Hematopoietic multipotent progenitor cell treated with erythropoietin and hydrocortisone succinate and interleukin-3 and kit ligand, for 4 days (in vitro differentiated cells): ENCODE measurements at regions not wholly inside any gene's neighbourhood (a gene's known extent, or its start where the extent isn't known, plus 50 kb on each side); places are given as distances from the start of the nearest gene placed in this dataset.
A peak's percentile ranks its signal among the peaks of the same experiment; 100 is the strongest.
"Not testable (repeated sequence)": the region's sequence is repeated elsewhere in the genome, so short reads cannot be mapped to it uniquely, and the experiment has no call there.

Experiments
- DNase-seq: peaks from one replicate; pipeline ENCODE4 v3.0.0-alpha.2; 2015

DNA sequence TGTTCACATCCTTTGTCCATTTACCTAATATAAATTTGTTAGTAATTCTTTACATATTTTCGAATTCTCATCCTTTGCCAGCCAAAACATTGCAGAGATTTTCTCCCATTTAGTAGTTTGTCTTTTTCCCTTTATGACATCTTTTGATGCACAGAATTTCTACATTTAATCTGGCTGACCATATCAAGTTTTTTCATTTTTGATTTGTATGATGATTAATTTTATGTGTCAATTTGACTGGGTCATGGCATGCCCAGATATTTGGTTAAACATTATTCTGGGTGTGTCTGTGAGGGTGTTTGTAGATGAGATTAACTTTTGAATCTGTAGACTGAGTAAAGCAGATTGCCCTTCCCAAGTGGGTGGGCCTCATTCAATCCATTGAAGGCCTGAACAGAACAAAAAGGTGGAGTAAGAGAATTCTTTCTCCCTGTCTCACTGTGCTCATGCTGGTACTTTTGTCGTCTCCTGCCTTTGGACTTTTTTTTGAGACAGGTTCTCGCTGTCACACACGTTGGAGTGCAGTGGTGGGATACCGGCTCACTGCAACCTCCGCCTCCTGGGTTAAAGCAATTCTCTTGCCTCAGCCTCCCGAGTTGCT is 72.1 kb upstream of the EPB41L1 start:
- DNase-seq, result no peak

DNA sequence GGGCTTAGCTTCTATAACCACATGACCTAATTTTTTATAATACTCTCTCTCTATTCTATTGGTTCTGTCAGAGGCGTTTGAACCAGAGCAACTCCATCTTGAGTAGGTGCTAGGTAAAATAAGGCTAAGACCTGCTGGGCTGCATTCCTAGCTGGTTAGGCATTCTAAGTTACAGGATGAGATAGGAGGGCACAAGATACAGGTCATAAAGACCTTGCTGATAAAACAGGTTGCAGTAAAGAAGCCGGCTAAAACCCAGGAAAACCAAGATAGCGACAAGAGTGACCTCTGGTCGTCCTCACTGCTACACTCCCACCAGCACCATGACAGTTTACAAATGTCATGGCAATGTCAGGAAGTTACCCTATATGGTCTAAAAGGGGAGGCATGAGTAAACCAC is 71.3 kb upstream of the EPB41L1 start:
- DNase-seq, result not testable (repeated sequence)

DNA sequence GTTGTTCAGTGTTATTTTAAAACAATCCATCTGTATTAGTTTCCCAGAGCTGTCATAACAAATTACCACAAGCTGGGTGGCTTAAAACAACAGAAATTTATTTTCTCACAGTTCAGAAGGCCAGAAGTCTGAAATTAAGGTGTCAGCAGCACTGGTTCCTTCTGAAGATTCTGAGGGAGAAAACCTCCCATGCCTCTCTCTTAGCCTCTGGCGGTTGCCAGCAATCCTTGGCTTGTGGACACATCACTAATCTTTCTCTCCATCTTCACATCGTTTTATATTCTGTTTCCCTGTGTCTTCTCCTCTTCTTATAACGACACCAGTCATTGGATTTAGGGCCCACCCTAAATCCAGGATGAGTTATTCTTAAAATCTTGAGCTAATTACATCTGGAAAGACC is 70.2 kb upstream of the EPB41L1 start:
- no peak for DNase-seq

DNA sequence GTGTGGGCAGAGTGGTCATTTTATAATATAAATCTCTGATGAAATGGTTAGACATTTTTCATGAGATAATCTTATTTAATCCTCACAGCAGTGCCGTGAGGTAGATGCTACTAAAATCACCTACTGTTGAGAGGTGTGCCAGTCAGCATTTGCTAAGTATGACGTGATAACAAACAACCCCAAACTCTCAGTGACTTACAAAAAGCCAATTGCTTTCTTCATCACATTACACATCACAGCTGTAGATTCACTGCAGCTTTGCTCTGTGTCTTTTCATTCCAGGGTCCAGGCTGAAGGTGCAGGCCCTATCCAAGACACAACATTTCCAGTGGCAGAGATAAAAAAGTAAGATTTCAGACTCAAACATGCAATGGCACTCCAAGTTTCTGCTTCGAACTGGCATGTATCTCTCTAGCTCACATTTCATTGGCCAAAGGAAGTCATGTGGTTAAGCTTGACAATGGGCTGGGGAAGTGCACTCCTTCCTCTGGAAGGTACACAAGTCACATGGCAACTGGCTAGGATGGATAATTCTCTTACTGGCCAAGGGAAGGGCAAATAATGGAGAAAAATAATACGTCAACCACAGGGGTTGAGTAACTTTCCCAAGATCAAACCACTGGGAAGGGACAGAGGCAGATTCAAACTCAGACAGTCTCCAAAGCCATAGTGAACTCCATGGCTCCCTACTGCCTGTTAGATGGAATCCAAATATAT is 69.5 kb upstream of the EPB41L1 start:
- no peak for DNase-seq

DNA sequence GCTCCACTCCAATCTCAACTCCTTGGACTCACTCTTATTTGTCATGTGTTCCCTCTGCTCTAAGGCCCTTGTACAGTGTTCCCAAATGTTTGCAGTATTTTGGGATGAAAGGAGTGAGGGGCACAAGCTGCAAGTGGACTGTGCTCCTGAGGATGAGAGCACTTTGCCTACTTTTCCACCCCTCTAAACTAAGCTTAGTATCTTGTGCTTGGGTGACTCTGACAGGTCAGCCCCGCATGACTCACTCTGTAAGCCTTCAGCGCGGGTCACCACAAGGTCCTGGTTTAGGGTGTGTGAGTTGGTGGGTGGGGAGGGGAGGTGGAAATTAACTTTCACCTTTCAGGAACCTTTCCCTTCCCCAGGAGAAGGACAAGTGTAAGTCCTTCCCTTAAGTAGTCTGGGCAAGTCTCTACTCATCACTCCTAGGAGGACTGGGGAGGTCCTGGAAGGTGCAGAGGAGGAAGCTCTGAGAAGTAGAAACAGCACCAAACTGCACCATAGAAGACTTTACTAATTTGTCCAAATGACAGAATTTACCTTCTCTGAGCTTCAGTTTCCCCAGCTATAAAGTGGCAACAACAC is 68.8 kb upstream of the EPB41L1 start:
- peak; percentile 24 for DNase-seq

DNA sequence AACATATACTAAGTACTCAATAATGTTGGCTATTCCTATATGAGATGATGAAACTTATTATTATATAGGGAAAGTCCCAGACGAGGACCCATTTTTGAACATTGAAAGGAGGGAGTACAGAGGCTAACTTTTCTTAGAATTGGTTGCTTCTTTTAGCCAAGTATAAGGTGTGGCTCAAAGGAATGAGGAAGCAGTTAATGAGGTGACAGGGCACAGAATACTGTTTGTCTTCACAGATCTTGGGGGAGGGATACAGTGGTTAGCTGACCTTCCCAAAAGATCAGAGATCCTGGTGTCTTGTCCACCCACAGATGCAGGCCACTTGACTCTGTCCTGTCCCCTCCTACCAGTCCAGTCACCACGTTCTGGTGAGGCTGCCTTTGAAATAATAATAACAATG is 67.8 kb upstream of the EPB41L1 start:
- no peak for DNase-seq

DNA sequence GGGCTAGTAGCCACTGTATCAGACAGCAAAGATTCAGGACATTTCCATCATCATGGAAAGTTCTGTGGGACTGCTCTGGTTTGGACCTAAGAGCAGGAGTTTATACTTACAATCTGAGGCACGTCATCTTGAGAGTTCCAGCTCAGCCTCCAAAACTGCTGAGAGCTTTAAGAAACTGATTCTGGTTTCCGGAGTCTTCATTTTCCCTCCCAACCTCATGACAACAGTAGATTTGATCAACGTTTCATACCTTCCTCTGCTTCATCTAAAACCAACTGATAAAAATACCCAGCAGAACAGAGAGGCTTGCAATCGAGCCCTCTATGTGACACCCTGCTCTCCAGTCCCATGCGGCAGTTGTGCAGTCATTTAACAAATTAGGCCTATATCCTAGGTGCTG is 64.3 kb upstream of the EPB41L1 start:
- no peak for DNase-seq

DNA sequence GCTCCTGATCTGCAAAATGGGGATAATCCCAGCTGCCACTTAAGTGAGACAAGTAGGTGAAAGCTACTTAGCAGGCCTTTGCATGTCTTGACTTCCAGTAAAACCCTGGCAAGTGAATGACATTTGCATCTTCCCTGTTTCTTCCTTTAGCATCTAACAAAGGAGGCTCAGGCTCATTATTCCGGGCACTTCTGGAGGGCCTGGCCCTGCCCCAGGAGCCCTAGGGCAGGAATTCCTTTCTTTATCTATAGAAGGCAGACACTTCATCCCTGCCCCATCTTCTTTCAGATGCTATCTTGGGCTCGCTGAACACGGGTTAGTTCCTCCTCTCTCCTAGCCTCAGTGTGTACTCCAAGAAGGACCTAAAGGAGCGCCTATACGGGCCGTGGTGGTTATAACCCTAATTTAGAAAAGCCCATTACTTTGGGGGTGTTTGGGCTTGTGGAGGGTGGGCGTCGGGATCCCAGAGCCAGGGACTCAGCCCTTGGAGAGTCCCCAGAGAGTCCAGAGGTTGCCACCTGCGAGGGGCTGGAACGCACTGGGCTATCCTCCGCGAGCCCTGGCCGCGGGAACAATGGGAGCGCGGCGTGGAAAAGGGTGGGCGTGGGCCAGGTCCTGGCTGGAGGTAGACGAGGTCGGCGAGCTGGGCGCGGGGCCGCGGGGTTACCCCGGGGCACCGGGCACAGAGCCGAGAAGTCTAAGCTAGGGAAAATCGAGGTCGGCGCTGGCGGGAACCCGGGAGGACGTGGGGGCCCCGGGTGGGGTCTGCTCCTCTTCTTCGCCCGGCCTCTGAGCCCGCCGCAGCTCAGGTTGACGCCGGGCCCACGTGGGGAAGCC is 62.8 kb upstream of the EPB41L1 start:
- DNase-seq, result no peak

DNA sequence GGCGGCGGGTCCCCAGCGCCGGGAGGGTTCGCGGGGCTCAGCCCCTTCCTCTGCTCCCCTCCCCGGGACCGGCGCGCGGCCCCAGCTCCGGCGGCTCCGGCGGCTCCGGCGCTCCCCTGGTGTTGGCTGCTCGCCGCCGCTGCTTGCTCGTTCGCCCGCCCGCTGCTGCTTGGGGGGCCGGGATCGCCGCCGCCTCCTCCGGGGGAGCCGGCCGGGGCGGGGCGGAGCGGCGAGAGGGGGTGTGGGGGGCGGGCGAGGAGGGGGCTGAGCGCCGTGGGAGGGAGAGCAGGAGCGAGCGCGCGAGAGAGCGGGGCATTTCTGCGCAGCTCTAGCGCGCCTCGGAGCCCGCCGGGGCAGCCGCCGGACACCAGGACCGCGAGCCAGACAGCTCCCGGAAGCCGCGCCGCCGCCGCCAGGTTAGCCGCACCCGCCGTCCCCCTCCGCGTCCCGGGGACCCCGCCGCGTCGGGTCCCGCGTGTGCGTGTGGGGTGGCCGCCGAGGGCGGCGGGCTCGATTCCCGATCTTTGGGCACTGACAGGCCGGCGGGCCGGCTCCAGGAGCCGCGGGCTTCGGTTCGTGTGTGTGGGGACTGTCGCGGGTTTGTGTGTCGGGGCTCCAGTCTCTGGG is 62.0 kb upstream of the EPB41L1 start:
- DNase-seq, result no peak

DNA sequence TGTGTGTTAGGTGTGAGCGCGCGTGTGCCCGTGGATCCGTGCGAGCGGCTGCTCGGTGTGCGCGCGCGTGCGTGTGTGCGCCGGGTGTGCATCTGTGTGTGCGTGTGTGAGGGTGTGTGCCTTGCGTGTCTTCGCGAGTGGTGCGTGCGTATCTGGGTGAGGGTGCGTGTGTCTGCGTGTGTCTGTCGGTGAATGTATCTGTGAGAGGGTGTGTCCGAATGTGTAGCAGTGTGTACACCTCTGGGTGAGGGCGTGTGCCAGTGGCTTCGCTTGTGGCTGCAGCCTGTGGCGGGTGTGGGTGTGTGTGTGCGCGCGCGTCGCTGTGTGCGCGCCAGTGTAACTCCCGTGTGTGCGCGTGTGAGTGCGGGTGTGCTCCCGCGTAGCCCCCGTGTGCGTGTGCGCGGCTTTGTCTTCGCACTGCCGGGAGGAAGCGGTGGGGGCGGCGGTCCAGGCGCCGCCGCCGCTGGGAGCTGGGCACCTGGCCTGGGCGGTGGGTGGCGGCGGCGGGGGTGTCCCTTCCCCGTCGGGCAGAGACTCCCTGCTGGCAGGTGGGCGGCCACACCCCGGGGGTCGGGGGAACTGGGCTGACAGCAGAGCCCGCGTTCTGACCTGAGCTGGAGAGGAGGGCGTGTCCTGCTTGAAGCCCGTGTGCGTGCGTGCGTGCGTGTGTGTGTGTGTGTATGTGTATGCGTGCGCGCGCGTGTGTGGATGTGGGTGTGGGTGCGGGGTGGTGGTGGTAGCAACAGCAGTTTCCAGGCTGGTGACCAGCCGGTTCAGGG is 61.3 kb upstream of the EPB41L1 start:
- DNase-seq, result peak; percentile 60

DNA sequence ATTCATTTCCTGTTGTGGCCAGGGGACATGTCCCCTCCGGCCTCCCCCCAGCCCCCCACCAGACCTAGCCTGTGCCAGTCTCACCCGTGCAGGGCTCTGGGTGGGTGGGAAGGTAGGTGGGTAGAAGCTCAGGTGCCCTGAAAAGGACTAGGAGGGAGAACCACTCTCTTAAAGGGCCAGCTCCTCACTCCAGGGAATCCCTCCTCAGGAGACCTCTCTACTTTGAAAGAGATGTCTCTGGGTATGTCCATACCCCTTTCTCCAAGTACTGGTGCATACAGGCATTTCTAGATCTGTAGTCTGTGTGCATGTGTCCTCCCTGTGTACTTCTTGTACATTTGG is 60.8 kb upstream of the EPB41L1 start:
- DNase-seq, result no peak

DNA sequence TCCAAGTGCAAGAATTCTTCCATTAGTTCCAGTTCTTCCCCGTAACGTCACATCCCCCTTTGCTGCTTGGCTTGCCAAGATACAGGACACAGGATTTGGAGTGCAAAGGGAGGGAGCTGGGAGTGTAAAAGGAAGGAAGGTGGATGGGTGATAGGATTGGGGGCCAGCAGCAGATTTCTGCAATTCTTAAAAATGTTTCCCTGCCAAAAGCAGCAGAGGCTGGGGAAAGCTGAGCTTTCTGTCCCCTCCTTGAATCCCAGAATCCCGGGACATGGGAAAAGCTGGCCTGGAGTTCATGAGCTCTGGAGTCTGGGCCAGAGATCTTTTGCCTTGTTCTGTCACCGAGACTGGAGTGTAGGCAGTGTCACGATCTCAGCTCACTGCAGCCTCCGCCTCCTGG is 60.0 kb upstream of the EPB41L1 start:
- DNase-seq, result no peak

DNA sequence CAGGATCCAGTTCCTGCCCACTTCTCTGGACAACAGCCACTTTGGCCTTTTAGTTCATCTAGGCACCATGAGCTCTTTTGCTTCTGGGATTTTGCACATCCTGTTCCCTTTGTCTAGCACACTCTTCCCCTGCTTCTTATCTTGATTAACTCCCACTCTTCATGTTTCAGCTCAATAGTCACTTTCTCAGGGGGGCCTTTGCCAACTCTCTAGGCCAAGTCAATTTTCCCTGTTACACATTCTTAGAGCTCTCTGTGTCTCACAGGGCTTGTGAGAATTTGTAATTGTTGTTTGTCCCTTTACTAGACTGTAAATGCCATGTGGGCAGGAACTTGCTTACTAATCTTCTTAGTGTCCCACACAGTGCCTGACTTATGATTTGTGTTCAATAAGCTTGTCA is 58.1 kb upstream of the EPB41L1 start:
- DNase-seq, result no peak

DNA sequence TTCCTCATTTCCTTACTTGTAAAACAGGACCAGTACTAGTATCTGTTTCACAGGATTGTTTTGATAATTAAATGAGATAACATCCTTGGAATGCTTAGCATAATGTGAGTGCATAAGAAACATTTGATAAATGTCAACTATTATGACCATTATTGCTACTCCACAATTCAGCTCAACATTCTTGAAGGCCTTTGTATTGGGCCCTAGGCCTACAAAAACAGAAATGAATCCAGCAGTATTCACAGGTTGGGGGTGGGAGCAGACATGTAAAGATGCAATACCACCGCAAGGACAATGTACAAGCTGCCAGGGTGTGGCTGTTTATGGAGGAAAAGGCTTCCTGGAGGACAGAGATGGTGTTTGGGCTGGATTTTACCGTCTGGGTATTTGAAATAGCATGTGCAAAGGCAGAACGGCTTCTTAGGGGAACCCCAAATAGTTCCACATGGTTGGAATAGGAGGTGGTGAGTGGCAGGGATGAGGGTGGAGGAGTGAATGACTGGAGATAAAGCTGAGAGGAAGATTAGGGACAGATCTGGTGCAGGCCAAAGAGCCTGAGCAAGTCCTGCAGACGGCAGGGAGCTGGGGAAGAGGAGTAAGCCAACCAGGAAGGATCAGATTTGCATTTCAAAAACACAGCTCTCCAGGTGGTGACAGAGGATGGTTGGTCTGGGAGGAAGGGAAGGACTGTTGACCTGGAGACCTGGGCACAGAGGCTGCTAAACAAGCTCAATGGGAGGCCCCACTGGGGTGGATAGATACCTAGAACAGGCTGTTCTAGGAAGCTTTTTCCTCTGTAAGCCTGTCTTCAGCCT is 57.0 kb upstream of the EPB41L1 start:
- DNase-seq, result no peak

DNA sequence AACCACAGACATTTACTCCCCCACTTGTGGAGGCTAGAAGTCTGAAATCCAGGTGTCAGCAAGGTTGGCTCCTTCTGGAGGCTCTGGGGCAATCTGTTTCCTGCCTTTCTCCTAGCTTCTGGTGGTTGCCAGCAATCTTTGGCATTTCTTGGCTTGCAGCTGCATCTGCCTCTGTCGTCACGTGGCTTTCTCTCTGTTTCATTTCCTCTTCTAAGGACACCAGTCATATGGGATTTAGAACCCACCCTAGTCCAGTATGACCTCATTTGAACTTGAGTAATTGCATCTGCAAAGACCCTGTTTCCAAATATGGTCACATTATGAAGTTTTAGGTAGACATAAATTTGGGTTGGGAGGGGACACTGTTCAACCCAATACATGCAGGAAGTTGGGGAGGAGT is 56.2 kb upstream of the EPB41L1 start:
- peak; percentile 71 for DNase-seq

DNA sequence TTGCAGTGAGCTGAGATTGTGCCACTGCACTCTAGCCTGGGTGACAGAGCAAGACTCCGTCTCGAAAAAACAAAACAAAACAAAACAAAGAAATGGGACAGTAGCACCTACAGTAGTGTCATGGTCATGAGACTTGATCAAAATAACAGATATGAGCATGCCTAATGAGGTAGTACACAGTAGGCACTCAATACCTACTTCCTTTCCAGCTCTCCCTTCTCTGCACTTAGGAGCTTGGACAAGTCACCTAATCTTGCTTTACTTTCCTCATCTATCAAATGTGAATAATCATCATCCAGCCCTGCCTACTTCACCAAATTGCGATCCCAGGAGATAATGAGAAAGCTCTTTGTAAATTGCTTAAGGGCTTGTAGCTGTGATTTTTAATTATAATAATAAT is 55.4 kb upstream of the EPB41L1 start:
- no peak for DNase-seq

DNA sequence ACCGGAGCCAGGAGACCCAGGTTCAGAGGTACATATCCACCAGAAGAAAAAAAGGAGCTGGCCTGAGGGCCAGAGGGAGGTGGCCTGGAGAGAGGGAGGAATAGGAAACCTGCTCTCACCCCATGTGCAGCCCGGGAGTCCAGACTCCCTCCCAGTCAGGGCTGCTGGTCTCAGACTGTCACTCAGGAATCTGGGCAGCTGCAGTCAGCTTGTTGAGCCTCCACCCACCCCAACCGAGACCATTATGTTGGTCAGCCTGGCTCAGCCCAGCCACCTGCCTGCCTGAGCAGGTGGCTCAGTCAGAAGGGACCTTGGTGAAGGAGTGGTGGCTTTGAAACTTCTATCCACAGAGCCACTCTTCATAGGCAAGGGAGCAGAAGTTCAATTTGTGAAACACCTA is 53.3 kb upstream of the EPB41L1 start:
- DNase-seq, result no peak

DNA sequence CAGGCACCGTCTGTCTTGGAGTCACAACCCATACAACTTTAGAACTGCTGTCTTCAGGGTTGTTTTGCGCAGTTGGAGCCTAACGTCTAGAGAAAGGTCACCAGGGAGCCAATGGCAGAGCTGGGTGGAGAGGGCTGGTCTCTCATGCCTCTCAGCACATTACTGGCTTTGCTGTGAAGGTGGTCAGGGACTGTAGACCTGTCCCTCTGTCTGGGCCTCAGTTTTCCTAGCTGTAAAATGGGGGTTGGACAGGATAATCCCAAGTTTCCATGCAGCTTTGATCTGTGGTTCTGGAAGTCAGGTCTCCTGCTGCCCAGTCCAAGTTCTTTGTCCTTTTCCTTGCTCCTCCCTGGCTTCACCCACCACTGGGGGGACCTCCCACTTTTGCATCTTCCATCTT is 52.2 kb upstream of the EPB41L1 start:
- DNase-seq, result no peak

DNA sequence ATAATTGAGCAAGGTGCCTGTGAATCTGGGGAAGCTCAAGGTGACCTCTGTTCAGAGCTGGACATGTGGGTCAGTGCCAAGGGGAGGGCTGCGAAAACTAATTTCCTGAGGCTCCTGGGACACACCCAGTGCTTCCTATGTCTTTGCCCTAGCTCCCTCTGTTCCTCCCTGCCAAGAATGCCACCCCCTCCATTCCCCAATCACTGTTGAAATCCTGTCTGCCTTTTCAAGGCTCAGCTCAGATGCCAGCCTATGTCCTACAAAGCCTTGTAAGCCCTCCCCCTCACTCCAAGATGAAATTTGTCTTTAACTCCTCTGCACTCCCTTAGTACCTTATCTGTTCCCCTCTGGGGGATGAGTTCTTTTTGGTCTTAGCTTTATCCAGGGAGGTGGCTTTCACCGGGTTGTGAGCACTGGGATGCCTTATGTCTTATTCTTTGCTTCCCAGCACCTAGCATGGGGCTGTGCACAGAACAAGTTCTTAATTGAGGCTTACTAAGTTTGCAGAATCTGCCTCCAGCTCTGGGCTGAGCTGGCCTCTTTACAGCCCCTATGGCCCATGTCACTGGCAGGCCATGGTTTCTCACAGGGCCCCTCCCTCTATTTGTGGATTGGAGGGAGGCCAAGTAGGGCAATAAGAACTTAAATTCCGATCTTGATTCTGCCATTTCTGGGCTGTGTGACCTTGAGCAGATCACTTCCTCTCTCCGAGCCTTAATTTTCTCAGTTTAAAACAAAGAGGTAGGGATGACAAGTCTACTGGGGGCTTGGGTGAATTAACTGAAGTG is 51.5 kb upstream of the EPB41L1 start:
- no peak for DNase-seq

DNA sequence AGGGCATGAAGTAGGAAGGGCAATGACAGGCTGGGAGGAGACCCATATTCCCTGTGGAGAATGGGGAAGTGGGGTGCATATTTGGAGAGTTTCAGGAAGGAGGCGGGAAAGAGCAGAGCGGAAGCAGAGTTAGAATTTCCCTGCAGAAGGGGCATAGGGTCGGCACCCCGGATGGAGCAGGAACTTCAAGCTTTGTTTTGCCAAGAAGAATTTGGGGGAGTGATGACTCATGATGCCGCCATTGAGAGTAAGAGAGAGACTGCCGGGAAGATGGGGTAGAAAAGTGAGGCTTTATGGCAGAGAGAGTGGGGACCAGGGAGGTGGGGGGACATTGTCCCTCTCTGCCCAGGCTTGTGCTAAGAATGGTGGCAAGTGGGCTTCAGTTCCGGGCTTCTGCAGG is 50.3 kb upstream of the EPB41L1 start:
- no peak for DNase-seq
